ENCODE measurements at regions not wholly inside any gene's neighbourhood (a gene's known extent, or its start where the extent isn't known, plus 50 kb on each side); places are given as distances from the start of the nearest gene placed in this dataset.

DNA sequence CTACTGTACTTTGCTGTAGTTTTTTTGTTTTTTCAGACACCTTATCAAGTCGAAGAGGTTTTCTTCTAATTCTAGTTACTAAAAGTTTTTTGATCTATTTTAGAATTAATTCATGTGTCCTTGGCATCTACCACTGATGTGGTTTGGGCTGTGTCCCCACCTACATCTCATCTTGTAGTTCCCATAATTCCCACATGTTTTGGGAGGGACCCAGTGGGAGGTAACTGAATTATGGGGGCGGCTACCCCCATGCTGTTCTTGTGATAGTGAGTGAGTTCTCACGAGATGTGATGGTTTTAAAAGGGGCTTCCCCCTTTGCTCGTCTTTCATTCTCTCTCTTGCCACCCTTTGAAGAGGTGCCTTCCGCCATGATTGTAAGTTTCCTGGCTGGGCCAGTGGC is 154.6 kb upstream of the EEPD1 start:
- H3K79me1 ChIP-seq (ENCODE audit: insufficient read depth, low read depth, low read length, poor library complexity, severe bottlenecking): no peaks in the 10 kb centered on the region
- H3K9me3 Mint-ChIP-seq: peaks cover 5 to 9% of the 10 kb centered on the region in 2 experiments; a peak in 4 of 5 replicates
- no peaks in the 10 kb centered on the region; a peak in 1 of 4 replicates for H3K4me1 Mint-ChIP-seq
- H2AFZ ChIP-seq (ENCODE audit: low read length): no peak overlapping the region
- no peak overlapping the region for H3K23ac ChIP-seq (ENCODE audit: insufficient read length, low read depth, low read length)
- H2BK5ac ChIP-seq (ENCODE audit: insufficient read length, low read length): no peak overlapping the region
- H2BK15ac ChIP-seq (ENCODE audit: low read depth, low read length): no peak overlapping the region
- H3K27me3 Mint-ChIP-seq (ENCODE audit: low read depth): peaks cover 1% of the 10 kb centered on the region; the same call in 1 of the 2 replicates
- H3K4me3 Mint-ChIP-seq: no peak overlapping the region
- no peak overlapping the region for H3K56ac ChIP-seq (ENCODE audit: insufficient read length, low read depth, low read length)
- no peak overlapping the region for H3K14ac ChIP-seq (ENCODE audit: insufficient read depth, low read length)
- H4K5ac ChIP-seq (ENCODE audit: insufficient read length, low read depth, low read length): no peak overlapping the region
- H3K36me3 Mint-ChIP-seq (ENCODE audit: insufficient read depth in 1 of 3, low read depth in 3 of 3): peaks cover 0 to 6% (median 2%) of the 10 kb centered on the region in 3 experiments; a peak in 3 of 7 replicates
- no CpG with 5 or more reads among the region's 5 CpGs for WGBS (ENCODE audit: extremely low coverage, insufficient read length, low lambda C conversion rate)
- DNase-seq: no peak
- H2BK20ac ChIP-seq (ENCODE audit: low read depth, low read length, poor library complexity, severe bottlenecking): no peak overlapping the region
- no peak overlapping the region for H3K18ac ChIP-seq (ENCODE audit: insufficient read length, low read depth, low read length)
- TF ChIP-seq, protein P1, sequence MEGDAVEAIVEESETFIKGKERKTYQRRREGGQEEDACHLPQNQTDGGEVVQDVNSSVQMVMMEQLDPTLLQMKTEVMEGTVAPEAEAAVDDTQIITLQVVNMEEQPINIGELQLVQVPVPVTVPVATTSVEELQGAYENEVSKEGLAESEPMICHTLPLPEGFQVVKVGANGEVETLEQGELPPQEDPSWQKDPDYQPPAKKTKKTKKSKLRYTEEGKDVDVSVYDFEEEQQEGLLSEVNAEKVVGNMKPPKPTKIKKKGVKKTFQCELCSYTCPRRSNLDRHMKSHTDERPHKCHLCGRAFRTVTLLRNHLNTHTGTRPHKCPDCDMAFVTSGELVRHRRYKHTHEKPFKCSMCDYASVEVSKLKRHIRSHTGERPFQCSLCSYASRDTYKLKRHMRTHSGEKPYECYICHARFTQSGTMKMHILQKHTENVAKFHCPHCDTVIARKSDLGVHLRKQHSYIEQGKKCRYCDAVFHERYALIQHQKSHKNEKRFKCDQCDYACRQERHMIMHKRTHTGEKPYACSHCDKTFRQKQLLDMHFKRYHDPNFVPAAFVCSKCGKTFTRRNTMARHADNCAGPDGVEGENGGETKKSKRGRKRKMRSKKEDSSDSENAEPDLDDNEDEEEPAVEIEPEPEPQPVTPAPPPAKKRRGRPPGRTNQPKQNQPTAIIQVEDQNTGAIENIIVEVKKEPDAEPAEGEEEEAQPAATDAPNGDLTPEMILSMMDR (conservative IDR thresholded peaks at IDR 0.05): no peak
- no peaks in the 10 kb centered on the region for H3K4me1 ChIP-seq (ENCODE audit: insufficient read depth, low read length)
- H3K27me3 ChIP-seq (ENCODE audit: insufficient read depth, low read length): no peaks in the 10 kb centered on the region
- H3K9ac ChIP-seq (ENCODE audit: extremely low read depth, insufficient read length, low read length): no peak overlapping the region
- no peak overlapping the region for H3K27ac Mint-ChIP-seq
- H4K91ac ChIP-seq (ENCODE audit: insufficient read length, low read depth, low read length): no peak overlapping the region
- no peaks in the 10 kb centered on the region for H3K9me3 ChIP-seq (ENCODE audit: control insufficient read depth, low read depth, low read length)
- H4K8ac ChIP-seq (replicated peaks; ENCODE audit: insufficient read length, low read depth, low read length): no peak overlapping the region
- H2BK120ac ChIP-seq (ENCODE audit: low read depth, low read length, poor library complexity, severe bottlenecking): no peak overlapping the region
- H3K79me2 ChIP-seq (ENCODE audit: insufficient read depth, low read length): no peaks in the 10 kb centered on the region
- H2AK5ac ChIP-seq (ENCODE audit: insufficient read length, low read length): no peak overlapping the region
- no peak overlapping the region for H3K4me2 ChIP-seq (ENCODE audit: insufficient read depth, insufficient read length, low read length)
- H2BK12ac ChIP-seq (ENCODE audit: insufficient read length, low read depth, low read length): no peak overlapping the region
- no peak overlapping the region for H3K4ac ChIP-seq (ENCODE audit: low read depth, low read length)
- H3K23me2 ChIP-seq (ENCODE audit: insufficient read length, low read depth, low read length, poor library complexity, severe bottlenecking): no peaks in the 10 kb centered on the region
- no peak overlapping the region for H3K27ac ChIP-seq (ENCODE audit: insufficient read length, low read depth, low read length)
- no peaks in the 10 kb centered on the region for H4K20me1 ChIP-seq (ENCODE audit: control insufficient read depth, insufficient read depth, insufficient read length)
- no peak overlapping the region for H3T11ph ChIP-seq (ENCODE audit: low read length)
